HG02571 (cell line): ENCODE measurements at regions not wholly inside any gene's neighbourhood (a gene's known extent, or its start where the extent isn't known, plus 50 kb on each side); places are given as distances from the start of the nearest gene placed in this dataset.

Experiments
- ATAC-seq: cut with Tn5 transposase; IDR thresholded peaks from one replicate; pipeline ENCODE4 v1.9.1; 2021; ENCODE audit warnings: mild to moderate bottlenecking, moderate library complexity; ENCODE audit not compliant: unreplicated experiment

GRCh38 chr14:98018628-98019027 is 1221.4 kb downstream of the VRK1 start:
- no peak for ATAC-seq

GRCh38 chr14:98022541-98023520 is 1225.6 kb downstream of the VRK1 start:
- ATAC-seq: no peak

- ATAC-seq: no peak
Measured at GRCh38 chr14:98028162-98028561, 1231.0 kb downstream of the VRK1 start.

- no peak for ATAC-seq
Measured at GRCh38 chr14:98035396-98035795, 1236.6 kb downstream of the BCL11B start.

GRCh38 chr14:98037831-98038230 is 1234.2 kb downstream of the BCL11B start:
- ATAC-seq: no peak

GRCh38 chr14:98056946-98057345 is 1215.1 kb downstream of the BCL11B start:
- ATAC-seq: no peak

GRCh38 chr14:98059106-98059505 is 1212.9 kb downstream of the BCL11B start:
- no peak for ATAC-seq

GRCh38 chr14:98062083-98062482 is 1209.9 kb downstream of the BCL11B start:
- ATAC-seq: no peak

GRCh38 chr14:98069712-98070171 is 1202.3 kb downstream of the BCL11B start:
- ATAC-seq: no peak

GRCh38 chr14:98070536-98070935 is 1201.5 kb downstream of the BCL11B start:
- ATAC-seq: no peak

- ATAC-seq: no peak
Measured at GRCh38 chr14:98074111-98074510, 1197.9 kb downstream of the BCL11B start.

- no peak for ATAC-seq
Measured at GRCh38 chr14:98077176-98077575, 1194.8 kb downstream of the BCL11B start.

GRCh38 chr14:98082833-98083232 is 1189.2 kb downstream of the BCL11B start:
- no peak for ATAC-seq

GRCh38 chr14:98085751-98086150 is 1186.2 kb downstream of the BCL11B start:
- ATAC-seq: no peak

- ATAC-seq: no peak
Measured at GRCh38 chr14:98093111-98093510, 1178.9 kb downstream of the BCL11B start.

- ATAC-seq: no peak
Measured at GRCh38 chr14:98099527-98099926, 1172.5 kb downstream of the BCL11B start.

- ATAC-seq: no peak
Measured at GRCh38 chr14:98101323-98101722, 1170.7 kb downstream of the BCL11B start.

GRCh38 chr14:98103705-98104104 is 1168.3 kb downstream of the BCL11B start:
- no peak for ATAC-seq

- no peak for ATAC-seq
Measured at GRCh38 chr14:98109326-98109725, 1162.7 kb downstream of the BCL11B start.

GRCh38 chr14:98112194-98112780 is 1159.7 kb downstream of the BCL11B start:
- no peak for ATAC-seq

GRCh38 chr14:98114122-98114895 is 1157.7 kb downstream of the BCL11B start:
- no peak for ATAC-seq
